Ovary (tissue), 3 donors: ENCODE measurements at regions not wholly inside any gene's neighbourhood (a gene's known extent, or its start where the extent isn't known, plus 50 kb on each side); places are given as distances from the start of the nearest gene placed in this dataset.

Experiments used
- POLR2A ChIP-seq: fragments of 450-650 bp; IDR thresholded peaks from one replicate; pipeline ENCODE4 v1.6.1; 2017; ENCODE audit warnings: antibody characterized with exemption, mild to moderate bottlenecking, moderate library complexity
- TF ChIP-seq, protein P1 (sequence below), 3 donors: fragments of 450-650 bp in 2 of 3; fragments of 200-600 bp in 1 of 3; IDR thresholded peaks; one replicate each; pipeline versions ENCODE4 v1.5.1 to v1.8.0; 2016 to 2022; ENCODE audit warnings: antibody characterized with exemption in 3 of 3, mild to moderate bottlenecking in 1 of 3
- donor health status: DM: no; HTN: no; CAD: no.

DNA sequence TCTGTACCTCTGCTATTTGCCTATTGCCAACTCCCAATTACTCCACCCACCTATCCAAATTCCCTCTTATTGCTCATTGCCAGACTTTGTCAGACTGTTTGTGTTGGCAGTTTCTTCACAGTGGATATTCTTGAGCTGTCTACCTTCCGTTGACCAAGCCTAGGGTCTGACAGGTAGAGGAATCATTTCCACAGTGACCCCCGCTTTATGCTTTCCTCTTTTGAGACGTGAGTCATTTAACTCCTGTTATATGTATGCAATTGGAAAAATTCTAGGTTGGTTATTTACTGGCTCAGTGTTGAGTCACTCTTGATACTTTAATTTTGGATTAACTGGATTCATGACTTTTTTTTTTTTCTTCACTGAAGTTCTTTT, 187.7 kb downstream of the IRS1 start:
- TF ChIP-seq POLR2A: no peak
- TF ChIP-seq, protein P1, sequence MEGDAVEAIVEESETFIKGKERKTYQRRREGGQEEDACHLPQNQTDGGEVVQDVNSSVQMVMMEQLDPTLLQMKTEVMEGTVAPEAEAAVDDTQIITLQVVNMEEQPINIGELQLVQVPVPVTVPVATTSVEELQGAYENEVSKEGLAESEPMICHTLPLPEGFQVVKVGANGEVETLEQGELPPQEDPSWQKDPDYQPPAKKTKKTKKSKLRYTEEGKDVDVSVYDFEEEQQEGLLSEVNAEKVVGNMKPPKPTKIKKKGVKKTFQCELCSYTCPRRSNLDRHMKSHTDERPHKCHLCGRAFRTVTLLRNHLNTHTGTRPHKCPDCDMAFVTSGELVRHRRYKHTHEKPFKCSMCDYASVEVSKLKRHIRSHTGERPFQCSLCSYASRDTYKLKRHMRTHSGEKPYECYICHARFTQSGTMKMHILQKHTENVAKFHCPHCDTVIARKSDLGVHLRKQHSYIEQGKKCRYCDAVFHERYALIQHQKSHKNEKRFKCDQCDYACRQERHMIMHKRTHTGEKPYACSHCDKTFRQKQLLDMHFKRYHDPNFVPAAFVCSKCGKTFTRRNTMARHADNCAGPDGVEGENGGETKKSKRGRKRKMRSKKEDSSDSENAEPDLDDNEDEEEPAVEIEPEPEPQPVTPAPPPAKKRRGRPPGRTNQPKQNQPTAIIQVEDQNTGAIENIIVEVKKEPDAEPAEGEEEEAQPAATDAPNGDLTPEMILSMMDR (IDR thresholded peaks at IDR 0.05): no peak
